Right renal pelvis (tissue), 4 donors: ENCODE measurements at regions not wholly inside any gene's neighbourhood (a gene's known extent, or its start where the extent isn't known, plus 50 kb on each side); places are given as distances from the start of the nearest gene placed in this dataset.
"Not testable (repeated sequence)": the region's sequence is repeated elsewhere in the genome, so short reads cannot be mapped to it uniquely, and the experiment has no call there.

Experiments used
- DNase-seq, 4 donors: peaks; one replicate each; pipeline ENCODE4 v3.0.0-alpha.2; 2013; ENCODE audit warnings: low read depth in 4 of 4, low spot score in 3 of 4, missing footprints in 1 of 4

DNA sequence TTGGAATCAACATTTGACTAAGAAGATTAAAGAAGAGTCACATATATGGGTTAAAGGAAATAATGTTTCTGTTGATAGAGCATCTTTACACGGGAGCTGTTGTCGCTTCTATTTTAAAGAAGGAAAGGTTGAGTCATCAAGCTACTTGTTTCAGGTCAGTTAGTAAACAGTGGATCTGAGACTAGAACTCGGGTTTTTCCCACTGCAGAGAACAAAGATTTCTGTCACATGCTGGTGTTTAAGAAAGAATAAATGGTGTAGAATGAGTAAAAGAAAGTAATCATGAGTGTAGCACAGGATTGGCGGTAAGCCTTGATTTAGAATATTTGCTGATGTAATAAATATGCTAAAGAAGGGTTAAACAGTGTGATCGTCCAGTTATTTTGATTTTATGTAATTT, 455.5 kb downstream of the AEBP2 start:
- DNase-seq = no peak

DNA sequence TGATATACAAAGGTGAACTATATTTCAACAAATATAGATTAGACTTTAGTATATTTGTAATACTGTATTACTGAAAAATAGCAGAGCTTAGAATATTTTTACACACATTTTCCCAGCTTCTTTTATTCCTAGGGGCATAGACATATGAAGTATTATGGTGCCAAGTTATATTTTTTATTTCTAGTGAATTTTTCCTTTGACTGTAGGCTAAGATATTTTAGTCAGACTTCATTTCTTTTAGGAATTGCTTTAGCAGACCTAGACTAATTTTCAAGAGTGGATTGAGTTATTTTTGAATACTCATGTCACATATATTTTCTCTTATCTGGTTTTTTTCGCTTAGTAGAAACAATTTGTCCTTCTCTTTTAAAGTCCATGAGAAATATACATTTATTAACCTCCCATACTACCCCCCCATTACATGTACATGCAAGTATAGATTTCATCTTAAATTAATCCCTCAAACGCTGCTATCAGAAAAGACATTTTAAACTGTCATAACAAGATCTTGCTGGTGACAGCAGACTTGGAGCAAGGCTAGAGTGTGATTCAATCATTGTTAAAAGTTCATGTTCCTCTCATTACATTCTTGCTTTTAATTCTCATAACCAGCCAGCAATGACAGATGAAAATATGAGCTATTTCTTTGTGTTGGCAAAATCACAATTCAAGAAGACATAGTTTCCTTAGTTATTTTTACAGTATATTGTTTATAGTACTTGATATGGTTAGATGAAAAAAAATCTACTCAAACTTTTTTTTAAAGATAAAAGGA, 456.1 kb downstream of the AEBP2 start:
- no peak for DNase-seq

DNA sequence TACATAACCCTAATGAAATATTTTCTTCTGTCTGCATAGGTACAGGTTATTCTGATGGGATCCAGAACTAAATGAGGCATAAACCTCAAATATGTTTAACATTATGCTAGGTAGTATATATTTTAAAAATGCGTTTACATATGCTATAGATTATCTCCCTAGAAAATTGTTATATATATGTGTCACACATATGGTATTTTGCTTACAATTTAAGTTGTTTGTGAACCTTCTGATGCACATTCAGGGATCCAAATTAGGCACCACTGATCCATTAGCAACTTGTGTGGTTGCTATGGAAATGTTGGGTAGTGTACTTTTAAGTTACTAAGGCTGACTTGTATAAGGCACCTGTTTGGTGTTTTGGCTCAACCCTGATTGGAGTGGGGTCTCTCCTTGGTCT, 456.7 kb downstream of the AEBP2 start:
- DNase-seq = no peak

DNA sequence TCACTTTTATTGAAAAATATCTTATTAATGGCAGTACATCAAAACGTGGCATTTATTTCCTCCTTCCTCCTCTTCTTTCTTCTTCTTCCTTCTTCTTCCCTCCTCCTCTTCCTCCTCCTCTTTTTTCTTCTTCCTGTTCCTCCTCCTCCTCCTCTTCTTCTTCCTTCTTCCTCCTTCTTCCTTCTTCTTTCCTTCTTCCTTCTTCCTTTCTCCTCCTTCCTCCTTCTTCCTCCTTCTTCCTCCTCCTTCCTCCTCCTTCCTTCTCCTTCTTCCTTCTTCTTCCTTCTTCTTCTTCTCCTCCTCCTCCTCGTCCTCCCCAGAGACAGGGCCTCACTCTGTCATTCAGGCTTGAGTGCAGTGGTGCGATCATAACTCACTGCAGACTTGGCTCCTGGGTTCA, 457.2 kb downstream of the AEBP2 start:
- no peak for DNase-seq

DNA sequence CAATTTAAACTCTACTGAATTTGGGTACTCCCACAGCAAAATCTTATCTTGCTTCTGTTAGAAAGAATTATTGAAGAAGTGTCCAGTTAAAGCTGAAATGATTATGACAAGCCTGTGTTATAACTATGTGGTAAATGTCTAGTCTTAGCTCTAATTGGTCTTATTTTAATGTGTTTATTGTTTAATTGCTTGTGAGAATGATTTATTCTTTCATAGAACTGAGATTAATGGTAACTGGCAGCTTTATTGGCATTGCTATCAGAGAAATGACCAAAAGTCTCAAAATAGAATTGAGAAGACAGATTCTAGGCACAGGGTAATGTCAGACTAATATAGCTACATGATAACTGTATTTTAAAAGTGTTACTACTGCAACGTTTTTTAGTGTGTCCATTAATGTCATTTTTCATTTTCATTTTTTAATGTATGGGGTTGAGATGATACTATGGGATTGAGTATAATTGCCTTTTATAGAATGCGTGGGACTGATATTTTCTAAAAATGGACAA, 458.7 kb downstream of the AEBP2 start:
- DNase-seq = no peak

DNA sequence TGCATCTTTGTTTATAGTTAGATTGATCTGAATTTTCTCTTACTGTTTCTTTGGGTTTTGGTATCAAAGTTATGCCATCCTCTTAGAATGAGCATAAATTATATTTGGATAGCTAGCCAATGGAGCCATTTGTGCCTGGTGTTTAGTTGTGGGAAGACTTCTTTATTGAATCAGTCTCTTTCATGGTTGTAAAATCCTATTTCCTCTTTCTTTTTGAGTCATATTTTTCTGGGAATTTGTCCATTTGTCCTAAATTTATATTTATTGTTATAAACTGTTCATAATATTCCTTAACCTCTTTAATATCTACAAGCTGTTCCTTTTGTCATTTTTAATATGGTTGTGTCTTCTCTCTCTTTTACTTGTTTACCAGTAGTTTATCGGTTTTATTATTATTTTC, 462.5 kb downstream of the AEBP2 start:
- no peak for DNase-seq

DNA sequence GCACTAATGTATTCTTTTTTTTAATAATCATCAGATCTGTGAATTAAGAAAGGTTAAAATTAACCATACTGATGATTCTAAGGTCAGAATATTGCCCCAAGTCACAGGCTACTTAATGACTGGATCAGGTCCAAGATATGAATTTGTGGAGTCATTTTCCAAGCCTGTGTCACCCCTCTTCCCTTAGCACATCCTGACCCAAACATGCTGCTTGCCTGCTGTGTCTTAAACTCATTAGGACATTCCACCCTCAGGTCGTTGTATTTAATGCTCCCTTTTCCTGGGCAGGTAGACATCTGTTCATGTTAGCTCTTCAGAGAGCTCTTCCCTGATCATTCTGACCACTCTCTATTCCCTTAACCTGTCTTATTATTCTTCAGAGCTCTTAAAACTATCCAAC, 463.5 kb upstream of the PDE3A start:
- DNase-seq = no peak

DNA sequence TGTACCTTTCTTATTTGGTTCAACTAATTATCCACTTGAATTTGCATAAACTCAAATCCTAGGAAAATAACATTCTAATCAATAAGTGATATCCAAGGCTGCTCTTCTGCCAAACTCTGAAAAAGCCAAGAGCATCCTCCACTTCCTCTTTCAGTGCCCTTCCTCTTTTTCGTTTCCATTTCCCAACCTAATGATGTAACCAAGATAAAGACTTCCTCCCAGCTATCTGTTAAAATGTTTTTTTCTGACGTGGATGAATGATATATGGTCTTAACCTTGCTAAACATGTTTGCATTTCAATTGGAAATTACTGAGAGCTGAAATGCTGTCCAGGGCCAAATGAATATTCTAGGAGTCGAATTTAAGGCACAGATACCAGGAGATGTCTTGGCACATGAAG, 459.5 kb upstream of the PDE3A start:
- DNase-seq = no peak

DNA sequence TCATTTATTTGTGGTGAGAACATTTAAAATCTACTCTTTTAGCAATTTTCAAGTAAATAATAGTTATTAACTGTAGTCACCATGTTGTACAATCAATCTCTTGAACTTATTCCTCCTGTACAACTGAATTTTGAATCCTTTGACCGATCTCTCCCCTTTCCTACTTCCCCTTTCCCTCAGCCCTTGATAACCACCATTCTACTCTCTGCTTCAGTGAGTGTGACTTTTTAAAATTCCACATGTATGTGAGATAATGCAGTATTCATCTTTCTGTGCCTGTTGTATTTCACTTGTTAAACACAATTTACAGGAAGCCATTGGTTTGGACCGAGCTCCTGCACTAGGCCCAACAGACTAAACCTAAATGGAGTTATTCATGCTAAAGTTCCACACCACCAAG, 458.9 kb upstream of the PDE3A start:
- DNase-seq = no peak

DNA sequence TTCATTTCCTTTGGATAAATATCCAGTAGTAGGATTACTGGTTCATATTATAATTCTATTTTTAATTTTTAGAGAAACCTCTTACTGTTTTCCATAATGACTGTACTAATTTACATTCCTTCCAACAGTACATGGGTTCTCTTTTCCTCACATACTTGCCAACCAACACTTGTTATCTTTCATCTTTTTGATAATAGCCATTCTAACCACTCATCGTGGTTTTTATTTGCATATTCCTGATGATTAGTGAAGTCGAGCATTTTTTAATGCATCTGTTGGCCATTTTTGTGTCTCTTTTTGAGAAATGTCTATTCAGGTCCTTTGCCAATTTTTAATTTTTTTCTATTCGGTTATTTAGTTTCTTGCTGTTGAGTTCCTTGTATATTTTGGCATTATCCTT, 457.7 kb upstream of the PDE3A start:
- no peak for DNase-seq

DNA sequence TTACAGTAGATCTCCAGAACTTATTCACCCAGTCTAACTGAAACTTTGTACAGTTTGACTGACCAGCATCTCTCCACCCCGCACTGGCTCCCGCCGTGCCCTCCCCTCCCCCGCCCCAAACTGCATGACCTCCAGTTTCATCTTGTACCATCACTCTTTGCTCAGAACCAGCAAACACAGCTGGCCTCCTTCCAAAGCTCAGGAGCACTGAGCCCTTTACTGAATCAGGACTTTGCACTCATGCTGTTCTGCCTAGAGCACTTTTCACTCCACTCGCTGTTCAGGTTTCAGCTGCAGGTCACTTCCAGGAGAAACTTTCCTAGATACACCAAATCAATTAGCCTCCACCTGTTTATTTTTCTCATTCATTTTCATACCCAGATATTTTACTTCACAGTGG, 455.3 kb upstream of the PDE3A start:
- DNase-seq = no peak

DNA sequence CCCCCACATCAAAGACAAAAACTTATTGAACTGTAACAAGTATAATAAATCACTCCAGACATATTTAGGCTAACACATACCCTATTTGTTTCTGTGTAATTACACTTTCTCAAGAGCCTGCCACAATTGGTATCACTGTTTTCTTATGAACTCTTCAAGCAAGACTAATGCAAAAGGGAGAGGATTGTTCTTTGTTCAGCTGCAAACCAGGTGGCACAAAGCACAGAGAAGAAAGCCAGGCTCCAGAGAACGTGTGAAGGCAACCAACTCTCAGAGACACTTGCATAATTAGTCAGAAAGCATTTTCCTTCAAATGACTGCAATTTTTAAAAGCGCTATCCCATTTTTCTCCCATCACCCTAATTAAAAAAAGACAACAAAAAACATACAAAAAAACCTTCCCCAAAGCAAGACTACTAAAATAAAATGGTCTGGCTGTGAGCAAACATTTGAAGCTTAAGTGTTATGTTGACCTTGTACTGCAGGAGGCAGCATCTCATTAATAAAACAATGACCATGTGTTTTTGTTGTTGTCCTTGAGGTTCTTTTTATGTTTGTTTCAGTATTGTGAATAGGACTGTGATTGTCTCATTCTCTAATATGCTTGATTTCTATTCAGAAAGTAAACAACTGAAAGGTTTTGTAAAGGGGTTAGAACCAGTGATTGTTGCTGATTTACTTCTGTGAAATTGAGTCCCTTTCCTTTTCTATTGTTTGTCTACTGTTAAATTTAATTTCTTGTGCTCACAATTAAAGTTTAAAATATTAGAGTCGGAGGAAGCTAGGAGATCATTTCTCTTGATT, 452.7 kb upstream of the PDE3A start:
- DNase-seq = peak; percentile 33 to 57 (median 39)

DNA sequence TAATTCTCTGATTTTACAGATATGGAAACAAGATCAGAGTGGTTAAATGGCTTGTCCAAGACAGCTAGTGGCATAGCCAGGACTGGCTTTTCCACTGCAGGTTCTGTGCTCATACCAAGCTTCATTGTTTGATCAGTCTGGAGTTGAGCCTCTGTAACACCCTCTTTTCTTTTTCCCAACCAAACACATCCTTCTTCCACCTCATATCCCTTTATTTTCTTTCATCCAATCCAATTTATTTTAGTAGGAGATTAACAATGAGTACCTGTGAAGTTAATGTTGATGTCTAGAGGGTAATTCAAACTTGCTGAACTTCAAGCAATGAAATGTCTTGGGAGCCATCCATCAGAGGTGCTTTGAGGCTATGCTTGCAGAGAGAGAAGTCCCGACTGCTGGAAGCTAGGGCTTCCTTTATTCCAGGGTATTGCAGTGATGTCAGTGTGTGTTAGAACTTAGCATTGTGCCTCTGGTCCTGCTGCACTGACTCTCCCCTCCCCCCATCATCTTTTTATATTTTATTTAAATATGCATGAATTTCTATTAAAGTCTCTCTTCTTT, 452.1 kb upstream of the PDE3A start:
- DNase-seq = no peak

DNA sequence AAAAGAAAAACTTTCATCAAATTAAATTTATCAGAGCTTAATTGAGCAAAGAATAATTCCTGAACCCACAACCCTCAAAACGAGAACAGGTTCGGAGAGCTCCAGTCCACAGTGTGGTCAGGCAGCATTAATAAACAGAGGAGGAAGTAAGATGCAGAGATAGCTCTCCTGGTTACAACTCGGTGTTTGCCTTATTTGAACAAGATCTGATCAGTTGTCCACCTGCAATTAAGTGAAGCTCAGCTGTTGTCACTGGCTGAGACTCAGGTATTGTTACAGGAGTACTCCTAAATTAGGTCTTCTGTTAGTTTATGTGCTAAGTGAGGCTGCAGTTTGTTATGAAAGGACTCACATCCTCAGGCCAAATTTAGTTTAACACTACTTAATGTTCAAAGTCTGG, 451.4 kb upstream of the PDE3A start:
- no peak for DNase-seq

DNA sequence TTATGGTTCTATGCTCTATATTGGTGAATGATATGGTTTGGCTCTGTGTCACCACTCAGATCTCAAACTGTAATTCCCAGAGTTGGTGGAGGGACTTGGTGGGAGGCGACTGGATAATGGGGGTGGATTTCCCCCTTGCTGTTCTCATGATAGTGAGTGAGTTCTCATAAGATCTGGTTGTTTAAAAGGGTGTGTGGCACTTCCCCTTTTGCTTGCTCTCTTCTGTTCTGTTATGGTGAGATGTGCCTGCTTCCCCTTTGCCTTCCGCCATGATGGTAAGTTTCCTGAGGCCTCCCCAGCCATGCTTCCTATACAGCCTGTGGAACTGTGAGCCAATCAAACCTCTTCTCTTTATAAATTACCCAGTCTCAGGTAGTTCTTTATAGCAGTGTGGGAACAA, 446.6 kb upstream of the PDE3A start:
- DNase-seq = not testable (repeated sequence)

DNA sequence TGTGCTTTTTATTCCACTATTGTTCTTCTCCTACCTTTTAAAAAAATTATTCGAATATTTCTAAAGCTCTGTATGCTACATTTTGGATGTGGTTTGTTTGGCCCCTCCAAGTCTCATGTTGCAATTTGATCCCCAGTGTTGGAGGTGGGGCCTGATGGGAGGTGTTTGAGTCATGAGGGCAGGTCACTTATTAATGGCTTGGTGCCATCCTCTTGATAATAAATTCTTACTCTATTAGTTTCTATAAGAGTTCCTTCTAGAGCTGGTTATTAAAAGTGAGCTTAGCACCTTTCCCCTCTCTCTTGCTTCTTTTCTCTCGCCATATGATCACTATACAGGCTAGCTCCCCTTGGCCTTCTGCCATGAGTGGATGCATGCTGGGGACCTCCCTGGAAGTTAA, 445.6 kb upstream of the PDE3A start:
- no peak for DNase-seq

DNA sequence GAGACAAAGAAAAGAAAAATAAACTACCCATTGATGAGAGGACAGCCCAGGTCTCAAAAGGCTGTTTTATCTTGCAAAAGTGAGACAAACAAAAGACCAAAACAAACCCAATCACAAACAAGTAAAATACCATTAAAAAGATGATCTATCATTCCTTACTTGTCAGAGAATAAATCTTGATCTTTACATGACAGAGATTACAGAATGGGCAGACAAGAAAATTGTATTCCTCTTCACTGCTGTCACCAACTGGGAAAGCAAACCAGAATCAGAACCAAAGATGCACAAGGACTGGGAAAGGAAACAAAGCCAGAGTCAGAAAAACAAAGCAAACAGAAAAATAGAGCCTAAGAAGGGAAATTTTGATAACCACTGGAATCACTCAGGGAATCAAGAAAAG, 444.0 kb upstream of the PDE3A start:
- no peak for DNase-seq

DNA sequence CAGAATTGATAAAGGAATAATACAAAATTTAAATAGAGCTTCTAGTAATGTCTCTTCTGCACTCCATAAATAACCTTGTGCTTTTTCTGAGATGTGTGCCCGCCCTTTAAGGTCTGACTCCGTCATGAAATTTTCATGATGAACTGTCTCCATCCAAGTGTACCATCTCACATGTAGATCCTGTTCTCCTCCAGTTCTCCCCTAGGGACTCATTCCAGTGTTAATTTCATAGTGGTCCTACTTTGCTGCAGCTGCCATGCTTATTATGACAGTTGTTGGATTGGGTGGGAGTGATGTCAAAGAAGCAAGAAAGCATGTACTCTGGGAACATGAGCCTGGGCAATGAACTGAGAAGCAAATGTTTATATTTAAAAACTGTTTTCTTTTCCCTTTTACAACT, 442.5 kb upstream of the PDE3A start:
- no peak for DNase-seq

DNA sequence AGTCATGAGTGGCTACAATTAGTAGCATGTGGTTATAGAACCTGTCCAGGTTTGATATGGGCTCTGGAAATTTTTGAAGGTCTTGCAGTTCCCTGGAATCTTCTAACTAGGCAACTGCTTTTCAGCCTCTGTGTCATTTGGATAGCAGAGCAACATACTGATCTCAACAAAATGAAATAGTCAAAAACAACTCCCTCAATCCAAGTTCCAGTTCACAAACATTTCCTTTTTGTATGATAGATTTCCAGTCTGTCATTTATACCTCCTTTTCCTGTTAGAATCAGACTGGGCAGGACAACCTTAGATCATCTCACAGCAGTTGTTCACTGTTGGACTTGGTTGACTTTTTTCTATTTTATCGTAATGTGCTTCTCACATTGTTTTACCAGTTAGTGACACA, 442.1 kb upstream of the PDE3A start:
- no peak for DNase-seq

DNA sequence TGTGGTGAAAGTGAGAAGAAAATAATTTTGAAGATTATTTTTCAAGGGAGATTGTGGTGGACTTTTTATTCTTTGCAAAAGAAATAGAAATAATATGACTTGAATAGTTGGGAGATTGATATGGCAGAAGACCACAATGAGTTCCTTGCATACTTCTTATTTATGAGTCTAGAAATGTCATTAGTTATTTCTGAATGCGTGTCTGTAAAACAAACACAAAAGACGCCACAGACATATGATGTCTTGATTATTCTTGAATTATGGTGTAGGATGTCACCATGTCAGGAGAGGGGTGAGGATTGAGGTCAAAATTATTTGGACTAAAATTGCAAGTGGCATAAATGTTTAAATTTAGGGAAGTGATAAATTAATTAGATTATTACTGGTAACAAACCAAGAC, 440.7 kb upstream of the PDE3A start:
- DNase-seq = no peak

DNA sequence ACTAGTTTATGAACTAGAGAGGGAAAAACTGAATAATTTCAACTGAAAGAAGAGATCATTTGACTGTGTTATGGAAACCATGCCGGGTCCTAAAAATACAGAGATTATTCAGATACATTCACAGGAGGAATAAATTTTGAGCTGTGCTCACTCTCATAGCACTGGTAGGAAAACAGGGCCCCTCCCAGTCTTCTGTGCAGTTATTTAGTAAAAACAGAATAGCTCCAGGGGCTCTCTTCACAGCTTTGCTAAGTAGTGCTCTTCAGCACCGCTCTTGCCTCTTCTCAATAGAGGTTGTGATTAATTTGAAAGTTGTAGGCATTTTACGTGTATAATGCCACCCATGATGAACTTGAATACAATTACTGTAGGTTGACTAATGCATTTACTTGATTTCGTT, 435.9 kb upstream of the PDE3A start:
- DNase-seq = no peak

DNA sequence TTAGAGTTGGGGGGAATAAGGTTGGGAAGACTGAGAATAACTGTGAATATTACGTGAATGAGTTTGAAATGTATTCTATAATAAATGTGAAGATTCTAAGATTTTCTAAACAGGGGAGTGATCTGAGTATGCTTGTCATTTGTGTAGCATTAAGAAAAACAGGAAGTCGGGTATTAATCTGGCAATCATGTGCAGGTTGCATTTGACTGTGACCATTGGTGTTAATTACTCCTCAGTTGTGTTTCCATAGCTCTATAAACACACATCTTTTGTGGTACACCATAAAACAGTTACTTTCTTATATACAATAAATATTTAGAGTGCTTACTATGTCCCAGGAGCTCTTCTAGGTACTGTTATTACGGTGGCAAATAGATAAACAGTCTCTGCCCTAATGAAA, 434.4 kb upstream of the PDE3A start:
- no peak for DNase-seq
